GM21576 (cell line): ENCODE measurements at regions not wholly inside any gene's neighbourhood (a gene's known extent, or its start where the extent isn't known, plus 50 kb on each side); places are given as distances from the start of the nearest gene placed in this dataset.
A peak's percentile ranks its signal among the peaks of the same experiment; 100 is the strongest.
"Not testable (repeated sequence)": the region's sequence is repeated elsewhere in the genome, so short reads cannot be mapped to it uniquely, and the experiment has no call there.

Source experiments
- ATAC-seq: cut with Tn5 transposase; IDR thresholded peaks from one replicate; pipeline ENCODE4 v1.9.1; 2021; ENCODE audit warnings: mild to moderate bottlenecking, moderate library complexity; ENCODE audit not compliant: unreplicated experiment

GRCh38 chr2:58416696-58417095, 175.6 kb upstream of the FANCL start:
- ATAC-seq, result no peak

- ATAC-seq, result no peak
Observed at GRCh38 chr2:58414506-58414905, 173.4 kb upstream of the FANCL start.

GRCh38 chr2:58410549-58410948, 169.4 kb upstream of the FANCL start:
- no peak for ATAC-seq

- ATAC-seq, result no peak
Observed at GRCh38 chr2:58407487-58407886, 166.4 kb upstream of the FANCL start.

GRCh38 chr2:58405341-58405740, 164.2 kb upstream of the FANCL start:
- no peak for ATAC-seq

GRCh38 chr2:58401936-58402335, 160.8 kb upstream of the FANCL start:
- ATAC-seq, result no peak

- no peak for ATAC-seq
Observed at GRCh38 chr2:58398406-58398805, 157.3 kb upstream of the FANCL start.

- ATAC-seq, result no peak
Observed at GRCh38 chr2:58387701-58388100, 146.6 kb upstream of the FANCL start.

GRCh38 chr2:58386904-58387303, 145.8 kb upstream of the FANCL start:
- not testable (repeated sequence) for ATAC-seq

- ATAC-seq, result no peak
Observed at GRCh38 chr2:58378152-58378551, 137.0 kb upstream of the FANCL start.

GRCh38 chr2:58377181-58377580, 136.1 kb upstream of the FANCL start:
- no peak for ATAC-seq

GRCh38 chr2:58376592-58376991, 135.5 kb upstream of the FANCL start:
- no peak for ATAC-seq

- ATAC-seq, result no peak
Observed at GRCh38 chr2:58369594-58369993, 128.5 kb upstream of the FANCL start.

- ATAC-seq, result no peak
Observed at GRCh38 chr2:58364098-58364497, 123.0 kb upstream of the FANCL start.

GRCh38 chr2:58358026-58358425, 116.9 kb upstream of the FANCL start:
- ATAC-seq, result no peak

GRCh38 chr2:58357521-58357920, 116.4 kb upstream of the FANCL start:
- no peak for ATAC-seq

GRCh38 chr2:58354230-58354629, 113.1 kb upstream of the FANCL start:
- no peak for ATAC-seq

- ATAC-seq, result peak; percentile 88
Observed at GRCh38 chr2:58350484-58350883, 109.4 kb upstream of the FANCL start.

GRCh38 chr2:58347810-58348209, 106.7 kb upstream of the FANCL start:
- no peak for ATAC-seq

- no peak for ATAC-seq
Observed at GRCh38 chr2:58341047-58341446, 99.9 kb upstream of the FANCL start.

GRCh38 chr2:58339548-58340243, 98.6 kb upstream of the FANCL start:
- no peak for ATAC-seq

GRCh38 chr2:58336416-58336815, 95.3 kb upstream of the FANCL start:
- ATAC-seq, result no peak

- ATAC-seq, result no peak
Observed at GRCh38 chr2:58334414-58334813, 93.3 kb upstream of the FANCL start.
